ENCODE measurements at regions not wholly inside any gene's neighbourhood (a gene's known extent, or its start where the extent isn't known, plus 50 kb on each side); places are given as distances from the start of the nearest gene placed in this dataset.

- TF ChIP-seq POLR2AphosphoS5 (IDR thresholded peaks at IDR 0.05; ENCODE audit: low read depth, low read length) (no peak), POLR2A (IDR thresholded peaks at IDR 0.05; ENCODE audit: low read depth, low read length) (no peak)
Measured at GRCh38 chr13:71214821-71215220, 652.2 kb downstream of the DACH1 start.
